CD8-positive, alpha-beta memory T cell (primary cell): ENCODE measurements at regions not wholly inside any gene's neighbourhood (a gene's known extent, or its start where the extent isn't known, plus 50 kb on each side); places are given as distances from the start of the nearest gene placed in this dataset.
A peak's percentile ranks its signal among the peaks of the same experiment; 100 is the strongest.

Source experiments
- CTCF ChIA-PET: fragments of 350-600 bp; sonication (Branson Sonifier 250); formaldehyde crosslinking; loops from one replicate; lab custom pipeline; 2021; ENCODE audit warnings: antibody characterized with exemption; lab: Charles Lee
- POLR2A ChIA-PET: fragments of 350-600 bp; sonication (Branson Sonifier 250); formaldehyde crosslinking; loops from one replicate; lab custom pipeline; 2021; ENCODE audit warnings: antibody characterized with exemption; lab: Charles Lee
- DNase-seq, 5 donors: peaks; one replicate each; pipeline versions ENCODE4 v3.0.0 to v3.0.0-alpha.2; 2020 to 2022; ENCODE audit warnings: mixed read lengths in 1 of 5
- H3K27ac ChIP-seq: one replicate; pipeline ENCODE4 v1.7.0; 2013; ENCODE audit warnings: low read depth, mild to moderate bottlenecking, low read length, moderate library complexity
- H3K27me3 ChIP-seq: 2 replicates; pipeline ENCODE4 v1.7.0; 2013; ENCODE audit warnings: low read length, mild to moderate bottlenecking; ENCODE audit not compliant: insufficient read depth, poor library complexity, severe bottlenecking
- H3K36me3 ChIP-seq: 2 replicates; pipeline ENCODE4 v1.7.0; 2013; ENCODE audit warnings: mild to moderate bottlenecking, low read length, moderate library complexity; ENCODE audit not compliant: insufficient read depth
- H3K4me1 ChIP-seq: 2 replicates; pipeline ENCODE4 v1.7.0; 2013; ENCODE audit warnings: mild to moderate bottlenecking, low read length, moderate library complexity; ENCODE audit not compliant: insufficient read depth
- H3K4me3 ChIP-seq: 2 replicates; pipeline ENCODE4 v1.7.0; 2013; ENCODE audit warnings: mild to moderate bottlenecking, low read length
- H3K9me3 ChIP-seq: 2 replicates; pipeline ENCODE4 v1.7.0; 2013; ENCODE audit warnings: mild to moderate bottlenecking, low read length
- H3K27ac Mint-ChIP-seq, 8 donors: one replicate each; pipeline ENCODE4 v1.8.0; 2020 to 2021; ENCODE audit warnings: mixed read lengths in 8 of 8, mild to moderate bottlenecking in 6 of 8, inconsistent platforms in 3 of 8, moderate library complexity in 3 of 8
- H3K27me3 Mint-ChIP-seq, 2 donors: one replicate each; pipeline ENCODE4 v1.8.0; 2020 to 2021; ENCODE audit warnings: mixed read lengths in 2 of 2, mild to moderate bottlenecking in 1 of 2, moderate library complexity in 1 of 2
- H3K36me3 Mint-ChIP-seq, 3 donors: one replicate each; pipeline ENCODE4 v1.8.0; 2020 to 2021; ENCODE audit warnings: mixed read lengths in 3 of 3, inconsistent platforms in 1 of 3, mild to moderate bottlenecking in 1 of 3
- H3K4me1 Mint-ChIP-seq, 3 donors: one replicate each; pipeline ENCODE4 v1.8.0; 2020 to 2021; ENCODE audit warnings: mixed read lengths in 3 of 3, inconsistent platforms in 1 of 3, mild to moderate bottlenecking in 1 of 3
- H3K4me3 Mint-ChIP-seq, 7 donors: one replicate each; pipeline ENCODE4 v1.8.0; 2020 to 2021; ENCODE audit warnings: mixed read lengths in 7 of 7, mild to moderate bottlenecking in 6 of 7, moderate library complexity in 4 of 7, inconsistent platforms in 2 of 7
- H3K9me3 Mint-ChIP-seq, 5 donors: one replicate each; pipeline ENCODE4 v1.8.0; 2020 to 2022; ENCODE audit warnings: mixed read lengths in 5 of 5, mild to moderate bottlenecking in 3 of 5, moderate library complexity in 2 of 5, inconsistent platforms in 1 of 5

DNA sequence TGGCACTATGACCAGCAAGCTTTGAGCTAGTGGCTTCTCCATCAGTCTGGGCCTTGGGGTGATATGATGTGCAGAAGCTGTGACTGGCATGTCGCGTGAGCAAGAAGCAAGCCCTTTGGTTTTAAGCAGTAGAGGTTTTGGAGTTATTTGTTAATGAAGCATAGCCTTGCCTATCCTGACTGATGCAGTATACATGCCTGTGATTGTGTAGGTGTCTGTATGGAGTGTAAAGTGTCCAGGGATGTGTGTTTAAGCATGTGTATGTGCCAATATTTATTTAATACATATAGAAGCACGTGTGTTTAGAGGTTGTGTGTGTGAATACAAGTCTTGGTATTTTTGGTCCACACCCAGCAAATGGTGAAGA is 61.0 kb upstream of the CCDC167 start:
- Histone ChIP-seq H3K27me3 (no peaks in the 10 kb centered on the region), H3K4me1 (peaks cover 18% of the 10 kb centered on the region), H3K4me3 (no peak overlapping the region), H3K27ac (no peak overlapping the region), H3K9me3 (no peaks in the 10 kb centered on the region), H3K36me3 (no peaks in the 10 kb centered on the region)
- POLR2A ChIA-PET: no interaction called here
- Mint-ChIP-seq H3K27me3 (peaks cover 0 to 6% of the 10 kb centered on the region in 2 donors), H3K9me3 (peaks cover 0 to 2% (median 0%) of the 10 kb centered on the region in 5 donors), H3K4me3 (no peak overlapping the region), H3K4me1 (peaks cover 19 to 35% (median 32%) of the 10 kb centered on the region in 3 donors), H3K27ac (peak overlapping the region in 4 of 8 donors; percentile 11 to 27 (median 18)), H3K36me3 (no peaks in the 10 kb centered on the region)
- CTCF ChIA-PET: interaction anchor here (1.0 to 2.5 kb wide), 5 partner anchors 11 to 132 kb away, joined by 3 to 9 read pairs (median 5); no protein-coding TSS in a partner anchor
- no peak for DNase-seq

DNA sequence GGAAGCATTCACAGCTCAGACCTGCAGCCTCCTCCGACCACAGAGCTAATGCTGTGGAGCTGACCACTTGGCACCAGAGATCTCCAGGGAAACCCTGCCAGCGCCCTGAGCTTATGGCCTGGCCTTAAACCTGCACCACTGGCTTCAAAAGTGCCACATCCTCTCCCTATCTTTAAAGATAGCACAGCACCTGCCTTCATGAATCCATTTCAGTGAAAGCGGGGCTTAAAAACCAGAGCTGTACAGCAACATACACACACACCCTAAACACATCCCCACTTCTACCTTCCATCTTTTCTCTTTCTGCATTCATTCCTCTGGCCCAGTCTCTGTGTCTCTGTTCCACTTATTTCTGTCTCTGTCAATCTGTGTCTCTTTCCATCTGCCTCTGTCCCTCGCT is 59.8 kb upstream of the CCDC167 start:
- POLR2A ChIA-PET: no interaction called here
- Mint-ChIP-seq H3K4me1 (peaks cover 20 to 40% (median 32%) of the 10 kb centered on the region in 3 donors), H3K9me3 (peaks cover 0 to 2% (median 0%) of the 10 kb centered on the region in 5 donors), H3K4me3 (peak overlapping the region in 2 of 7 donors; percentile 3 to 29), H3K36me3 (no peaks in the 10 kb centered on the region), H3K27me3 (peaks cover 0 to 2% of the 10 kb centered on the region in 2 donors), H3K27ac (peak overlapping the region in 6 of 8 donors; percentile 24 to 88 (median 76))
- DNase-seq: no peak
- Histone ChIP-seq H3K4me1 (peaks cover 18% of the 10 kb centered on the region), H3K36me3 (no peaks in the 10 kb centered on the region), H3K4me3 (no peak overlapping the region), H3K27me3 (no peaks in the 10 kb centered on the region), H3K27ac (no peak overlapping the region), H3K9me3 (no peaks in the 10 kb centered on the region)
- CTCF ChIA-PET: interaction anchor here (1.0 to 1.7 kb wide), 4 partner anchors 10 to 41 kb away, joined by 3 to 6 read pairs (median 4); no protein-coding TSS in a partner anchor

DNA sequence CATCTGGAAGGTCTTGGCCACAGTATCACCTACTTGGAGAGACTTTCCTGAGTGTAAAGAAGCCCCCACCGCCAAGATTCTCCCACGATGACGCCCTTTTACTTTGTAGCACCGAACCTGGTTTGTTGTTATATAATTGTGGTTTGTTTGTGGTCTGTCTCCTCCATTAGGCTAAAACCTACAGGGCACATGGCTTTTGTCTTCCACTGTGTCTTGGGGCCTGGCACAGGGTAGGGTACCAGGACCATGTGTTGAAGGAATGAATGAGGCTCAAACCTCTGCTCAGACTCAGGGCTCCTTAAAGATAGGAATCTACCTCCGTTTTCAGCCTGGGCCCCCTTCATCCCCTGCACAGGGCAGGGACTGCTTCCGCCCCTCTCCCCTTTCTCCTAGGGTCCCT is 59.4 kb upstream of the CCDC167 start:
- Histone ChIP-seq H3K27me3 (no peaks in the 10 kb centered on the region), H3K27ac (no peak overlapping the region), H3K4me3 (no peak overlapping the region), H3K4me1 (peaks cover 18% of the 10 kb centered on the region), H3K36me3 (no peaks in the 10 kb centered on the region), H3K9me3 (no peaks in the 10 kb centered on the region)
- CTCF ChIA-PET: interaction anchor here (1.1 kb wide), 1 partner anchor 40 kb away, joined by 3 read pairs; no protein-coding TSS in a partner anchor
- H3K4me1 Mint-ChIP-seq: peaks cover 21 to 44% (median 36%) of the 10 kb centered on the region in 3 donors
- peak overlapping the region in 1 of 7 donors; percentile 80 for H3K4me3 Mint-ChIP-seq
- peaks cover 0 to 2% of the 10 kb centered on the region in 2 donors for H3K27me3 Mint-ChIP-seq
- POLR2A ChIA-PET: no interaction called here
- H3K27ac Mint-ChIP-seq: peak overlapping the region in 6 of 8 donors; percentile 1 to 82 (median 76)
- peaks cover 0 to 2% (median 0%) of the 10 kb centered on the region in 5 donors for H3K9me3 Mint-ChIP-seq
- DNase-seq: no peak
- H3K36me3 Mint-ChIP-seq: no peaks in the 10 kb centered on the region

DNA sequence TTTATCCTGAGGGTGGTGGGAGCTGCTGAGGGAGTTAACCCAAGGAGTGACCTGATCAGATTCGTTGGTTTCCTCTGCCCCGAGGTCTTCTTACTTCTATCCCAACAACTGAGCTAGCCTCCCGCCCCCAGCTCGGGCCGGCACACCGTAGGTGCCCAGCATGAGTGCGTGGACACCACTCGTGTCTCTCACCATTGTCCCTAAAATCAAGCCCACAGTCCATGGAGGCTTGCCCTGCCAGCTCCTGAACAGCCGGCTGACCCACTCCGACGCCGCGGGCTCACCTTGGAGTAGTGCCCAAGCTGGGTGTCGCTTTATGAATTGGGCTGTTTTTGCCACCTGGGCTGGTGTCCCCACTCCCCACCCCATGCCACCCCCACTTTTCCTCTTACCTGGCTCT is 59.0 kb upstream of the CCDC167 start:
- no peak overlapping the region for H3K4me3 ChIP-seq
- peak overlapping the region in 4 of 8 donors; percentile 1 to 82 (median 76) for H3K27ac Mint-ChIP-seq
- no peaks in the 10 kb centered on the region for H3K36me3 Mint-ChIP-seq
- H3K27me3 ChIP-seq: no peaks in the 10 kb centered on the region
- peak overlapping the region in 1 of 7 donors; percentile 80 for H3K4me3 Mint-ChIP-seq
- peaks cover 23 to 48% (median 40%) of the 10 kb centered on the region in 3 donors for H3K4me1 Mint-ChIP-seq
- peaks cover 18% of the 10 kb centered on the region for H3K4me1 ChIP-seq
- no peak overlapping the region for H3K27ac ChIP-seq
- POLR2A ChIA-PET: no interaction called here
- CTCF ChIA-PET: interaction anchor here (0.8 to 1.5 kb wide), 3 partner anchors 9 to 51 kb away, joined by 3 to 4 read pairs (median 3); no protein-coding TSS in a partner anchor
- H3K9me3 Mint-ChIP-seq: peaks cover 0 to 2% (median 0%) of the 10 kb centered on the region in 5 donors
- no peak for DNase-seq
- no peaks in the 10 kb centered on the region for H3K9me3 ChIP-seq
- no peaks in the 10 kb centered on the region for H3K36me3 ChIP-seq
- peaks cover 0 to 1% of the 10 kb centered on the region in 2 donors for H3K27me3 Mint-ChIP-seq

DNA sequence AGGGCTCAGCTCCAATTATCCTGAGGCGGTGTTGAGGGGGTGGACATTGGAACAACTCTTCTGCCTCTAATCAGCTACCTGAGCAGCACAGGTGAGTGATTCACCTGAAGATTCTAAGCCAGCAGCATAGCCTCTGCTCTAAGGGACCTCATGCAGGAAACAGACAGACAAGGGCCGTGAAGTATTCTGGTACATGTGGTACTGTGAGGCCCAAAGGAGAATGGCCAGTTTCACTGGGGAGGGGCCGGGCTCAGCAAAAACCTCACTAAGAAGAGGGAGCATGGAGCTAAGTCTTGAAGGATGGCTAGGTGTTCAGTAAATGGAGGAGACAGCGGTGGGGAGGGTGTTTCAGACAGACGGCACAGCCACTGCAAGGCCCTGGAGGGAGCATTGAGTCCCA is 58.5 kb upstream of the CCDC167 start:
- peaks cover 27 to 52% (median 45%) of the 10 kb centered on the region in 3 donors for H3K4me1 Mint-ChIP-seq
- H3K27ac Mint-ChIP-seq: peak overlapping the region in 4 of 8 donors; percentile 1 to 77 (median 56)
- H3K9me3 Mint-ChIP-seq: peaks cover 0 to 2% (median 0%) of the 10 kb centered on the region in 5 donors
- Histone ChIP-seq H3K27me3 (no peaks in the 10 kb centered on the region), H3K36me3 (no peaks in the 10 kb centered on the region), H3K4me3 (no peak overlapping the region), H3K27ac (no peak overlapping the region), H3K9me3 (no peaks in the 10 kb centered on the region), H3K4me1 (peaks cover 18% of the 10 kb centered on the region)
- H3K27me3 Mint-ChIP-seq: peaks cover 0 to 2% of the 10 kb centered on the region in 2 donors
- H3K36me3 Mint-ChIP-seq: no peaks in the 10 kb centered on the region
- CTCF ChIA-PET: interaction anchor here (0.8 to 1.5 kb wide), 2 partner anchors 9 to 50 kb away, joined by 3 to 4 read pairs; no protein-coding TSS in a partner anchor
- no peak overlapping the region for H3K4me3 Mint-ChIP-seq
- POLR2A ChIA-PET: no interaction called here
- no peak for DNase-seq

DNA sequence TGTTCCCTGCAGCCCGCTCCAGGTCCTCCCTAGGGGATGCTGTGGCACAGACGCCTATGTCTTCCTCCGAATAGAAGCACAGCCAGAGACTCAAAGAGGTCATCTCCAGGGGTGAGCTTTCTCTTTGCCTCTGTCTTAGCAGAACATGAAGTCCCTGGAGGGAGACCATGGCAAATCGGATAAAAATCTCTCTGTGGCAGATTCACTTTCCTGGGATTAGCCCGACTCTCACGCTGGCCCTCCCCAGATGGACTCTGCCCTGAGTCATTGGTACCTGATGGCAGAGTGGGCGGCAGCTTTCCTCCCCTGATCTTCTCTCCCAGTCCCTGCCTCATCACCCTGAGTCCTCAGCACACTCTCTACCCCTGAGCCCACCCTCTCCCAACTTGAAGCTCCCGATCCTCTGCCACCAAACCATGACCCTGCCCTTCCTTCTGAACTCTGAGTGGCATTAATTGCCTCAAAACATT is 58.0 kb upstream of the CCDC167 start:
- POLR2A ChIA-PET: no interaction called here
- no peaks in the 10 kb centered on the region for H3K36me3 ChIP-seq
- H3K4me3 Mint-ChIP-seq: no peak overlapping the region
- CTCF ChIA-PET: interaction anchor here (1.5 kb wide), 1 partner anchor 50 kb away, joined by 4 read pairs; no protein-coding TSS in a partner anchor
- no peak overlapping the region for H3K27ac ChIP-seq
- no peaks in the 10 kb centered on the region for H3K9me3 ChIP-seq
- H3K36me3 Mint-ChIP-seq: no peaks in the 10 kb centered on the region
- H3K4me1 ChIP-seq: peaks cover 18% of the 10 kb centered on the region
- H3K4me1 Mint-ChIP-seq: peaks cover 27 to 55% (median 48%) of the 10 kb centered on the region in 3 donors
- peaks cover 0 to 2% of the 10 kb centered on the region in 2 donors for H3K27me3 Mint-ChIP-seq
- DNase-seq: no peak
- H3K9me3 Mint-ChIP-seq: peaks cover 0 to 2% (median 0%) of the 10 kb centered on the region in 5 donors
- peak overlapping the region in 2 of 8 donors; percentile 34 to 66 for H3K27ac Mint-ChIP-seq
- H3K27me3 ChIP-seq: no peaks in the 10 kb centered on the region
- no peak overlapping the region for H3K4me3 ChIP-seq

DNA sequence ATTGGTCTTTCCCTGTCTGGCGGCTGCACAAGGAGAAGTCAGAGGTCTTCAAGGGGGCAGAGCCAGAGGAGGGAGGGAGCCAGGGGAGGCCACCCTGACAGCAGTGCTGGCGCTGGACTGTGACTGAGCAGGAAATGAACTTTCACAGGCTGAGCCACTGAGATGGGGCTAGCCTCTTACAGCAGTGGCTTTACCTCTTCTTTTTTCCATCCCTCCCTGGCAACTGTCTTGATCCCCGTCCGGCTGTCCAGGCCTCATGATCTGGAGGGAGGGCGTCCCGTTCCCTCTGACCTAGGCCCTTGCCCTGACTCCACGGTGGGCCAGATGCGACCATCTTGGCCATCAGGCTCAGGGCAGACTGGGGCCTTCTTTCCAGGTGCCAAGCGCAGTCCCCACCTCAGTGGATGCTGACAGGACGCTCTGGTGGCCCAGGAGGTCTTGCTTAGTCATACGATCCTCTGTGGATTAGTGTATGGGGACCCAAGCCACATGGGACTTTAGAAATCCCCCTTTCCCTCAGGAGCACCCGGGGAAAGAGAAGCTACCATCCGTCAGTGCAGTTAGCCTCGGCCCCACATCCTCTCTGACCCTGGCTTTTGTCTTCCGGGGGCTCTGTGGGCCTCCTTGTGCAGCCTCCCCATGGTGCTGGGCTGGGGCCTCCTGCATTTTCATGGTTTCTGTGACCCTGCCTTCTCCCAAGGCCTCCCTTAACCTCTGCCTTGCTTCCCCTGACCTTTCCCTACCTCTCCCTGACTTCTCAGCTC is 57.4 kb upstream of the CCDC167 start:
- H3K27ac ChIP-seq: no peak overlapping the region
- peaks cover 18% of the 10 kb centered on the region for H3K4me1 ChIP-seq
- POLR2A ChIA-PET: no interaction called here
- no peaks in the 10 kb centered on the region for H3K9me3 ChIP-seq
- H3K27me3 ChIP-seq: no peaks in the 10 kb centered on the region
- H3K4me1 Mint-ChIP-seq: peaks cover 27 to 55% (median 48%) of the 10 kb centered on the region in 3 donors
- DNase-seq: no peak
- no peaks in the 10 kb centered on the region for H3K36me3 Mint-ChIP-seq
- H3K9me3 Mint-ChIP-seq: peaks cover 0 to 2% (median 0%) of the 10 kb centered on the region in 5 donors
- CTCF ChIA-PET: interaction anchor here (1.5 to 3.9 kb wide), 2 partner anchors 9 to 49 kb away, joined by 4 to 24 read pairs; no protein-coding TSS in a partner anchor
- peak overlapping the region in 2 of 8 donors; percentile 34 to 66 for H3K27ac Mint-ChIP-seq
- H3K4me3 Mint-ChIP-seq: peak overlapping the region in 1 of 7 donors; percentile 43
- H3K27me3 Mint-ChIP-seq: peaks cover 0 to 2% of the 10 kb centered on the region in 2 donors
- H3K36me3 ChIP-seq: no peaks in the 10 kb centered on the region
- no peak overlapping the region for H3K4me3 ChIP-seq
